Mesothelial cell of epicardium (in vitro differentiated cells): ENCODE measurements at regions not wholly inside any gene's neighbourhood (a gene's known extent, or its start where the extent isn't known, plus 50 kb on each side); places are given as distances from the start of the nearest gene placed in this dataset.

Experiments used
- DNase-seq, 2 experiments: peaks; one replicate each; pipeline ENCODE4 v3.0.0; 2021; ENCODE audit warnings: low spot score in 2 of 2; ENCODE audit not compliant: unreplicated experiment in 2 of 2
- H3K27ac Mint-ChIP-seq: 2 replicates; pipeline ENCODE4 v1.8.0; 2021; ENCODE audit warnings: mixed read lengths
- H3K27me3 Mint-ChIP-seq: 2 replicates; pipeline ENCODE4 v1.8.0; 2021; ENCODE audit warnings: low read depth, mixed read lengths
- H3K36me3 Mint-ChIP-seq: 2 replicates; pipeline ENCODE4 v1.8.0; 2021; ENCODE audit warnings: mixed read lengths
- H3K4me1 Mint-ChIP-seq: 2 replicates; pipeline ENCODE4 v1.8.0; 2021; ENCODE audit warnings: mixed read lengths
- H3K4me3 Mint-ChIP-seq: 2 replicates; pipeline ENCODE4 v1.8.0; 2021; ENCODE audit warnings: mild to moderate bottlenecking, moderate library complexity, mixed read lengths
- H3K9me3 Mint-ChIP-seq: 2 replicates; pipeline ENCODE4 v1.8.0; 2021; ENCODE audit warnings: mixed read lengths
- CTCF ChIP-seq: fragments of 200-600 bp; sonication (generic); IDR thresholded peaks from one replicate; pipeline ENCODE4 v1.5.0; 2021; ENCODE audit warnings: antibody characterized with exemption; ENCODE audit not compliant: unreplicated experiment

- H3K27me3 Mint-ChIP-seq, result no peaks in the 10 kb centered on the region
- H3K27ac Mint-ChIP-seq, result no peak overlapping the region
- peaks cover 4% of the 10 kb centered on the region for H3K36me3 Mint-ChIP-seq
- H3K4me3 Mint-ChIP-seq, result no peak overlapping the region
- peaks cover 32% of the 10 kb centered on the region for H3K9me3 Mint-ChIP-seq
- no peak for DNase-seq
- no peak for TF ChIP-seq CTCF
- peaks cover 29% of the 10 kb centered on the region for H3K4me1 Mint-ChIP-seq
Measured at GRCh38 chr17:27376637-27377547, 79.4 kb upstream of the KSR1 start.

- Mint-ChIP-seq H3K4me3 (no peak overlapping the region), H3K36me3 (no peaks in the 10 kb centered on the region), H3K27me3 (no peaks in the 10 kb centered on the region), H3K27ac (peak overlapping the region; percentile 68), H3K9me3 (peaks cover 18% of the 10 kb centered on the region), H3K4me1 (peaks cover 29% of the 10 kb centered on the region)
- no peak for TF ChIP-seq CTCF
- no peak for DNase-seq
Measured at GRCh38 chr17:27378482-27379175, 77.6 kb upstream of the KSR1 start.

GRCh38 chr17:27379888-27380533 lies 76.2 kb upstream of the KSR1 start:
- peaks cover 29% of the 10 kb centered on the region for H3K4me1 Mint-ChIP-seq
- peak overlapping the region; percentile 46 for H3K4me3 Mint-ChIP-seq
- H3K27me3 Mint-ChIP-seq, result no peaks in the 10 kb centered on the region
- H3K9me3 Mint-ChIP-seq, result peaks cover 8% of the 10 kb centered on the region
- H3K36me3 Mint-ChIP-seq, result no peaks in the 10 kb centered on the region
- peak overlapping the region; percentile 93 for H3K27ac Mint-ChIP-seq
- TF ChIP-seq CTCF, result no peak
- peak; percentile 48 to 71 for DNase-seq

- Mint-ChIP-seq H3K27me3 (no peaks in the 10 kb centered on the region), H3K4me3 (no peak overlapping the region), H3K9me3 (peaks cover 4% of the 10 kb centered on the region), H3K4me1 (peaks cover 29% of the 10 kb centered on the region), H3K27ac (peak overlapping the region; percentile 93), H3K36me3 (no peaks in the 10 kb centered on the region)
- no peak for TF ChIP-seq CTCF
- no peak for DNase-seq
Measured at GRCh38 chr17:27380551-27380950, 75.7 kb upstream of the KSR1 start.

- no peak overlapping the region for H3K27ac Mint-ChIP-seq
- peaks cover 29% of the 10 kb centered on the region for H3K4me1 Mint-ChIP-seq
- TF ChIP-seq CTCF, result peak; percentile 67
- DNase-seq, result peak; percentile 45 to 54
- no peak overlapping the region for H3K4me3 Mint-ChIP-seq
- H3K9me3 Mint-ChIP-seq, result peaks cover 4% of the 10 kb centered on the region
- H3K36me3 Mint-ChIP-seq, result no peaks in the 10 kb centered on the region
- no peaks in the 10 kb centered on the region for H3K27me3 Mint-ChIP-seq
Measured at GRCh38 chr17:27381007-27381501, 75.2 kb upstream of the KSR1 start.
